ENCODE measurements at regions not wholly inside any gene's neighbourhood (a gene's known extent, or its start where the extent isn't known, plus 50 kb on each side); places are given as distances from the start of the nearest gene placed in this dataset.

DNA sequence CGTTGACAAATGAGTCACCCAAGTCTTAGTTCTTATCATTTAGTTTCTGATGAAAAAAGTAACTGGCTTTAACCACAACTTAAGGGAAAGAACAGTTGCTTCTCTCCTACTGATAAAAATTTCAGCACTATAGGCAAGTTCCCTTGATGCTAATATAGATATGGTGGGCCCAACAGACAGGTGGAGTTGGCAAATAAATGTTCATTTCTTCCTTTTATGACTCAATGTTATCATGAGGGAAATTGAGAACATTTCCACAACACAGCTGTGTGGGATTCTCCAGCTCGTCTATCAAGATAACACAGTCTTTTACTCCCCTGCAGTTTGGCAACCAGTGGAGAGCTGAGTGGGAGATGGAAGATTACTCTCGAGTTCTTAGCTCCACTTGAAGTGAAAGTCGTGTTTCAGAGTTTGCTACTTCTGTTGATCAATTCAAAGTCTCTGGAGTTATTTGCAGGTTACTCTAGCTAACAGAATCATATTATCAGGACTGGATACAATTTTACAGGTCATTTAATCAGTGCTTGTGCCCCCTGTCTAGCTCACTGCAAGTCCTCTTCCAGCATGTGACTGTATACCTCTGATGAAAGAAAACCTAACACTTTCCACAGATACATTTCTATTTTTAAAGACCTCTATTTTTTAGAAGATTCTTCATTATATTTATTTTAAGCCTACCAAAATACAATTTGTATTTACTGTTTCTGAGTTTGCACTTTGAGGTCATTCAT, 270.6 kb upstream of the GK2 start:
- TF ChIP-seq, protein P1, sequence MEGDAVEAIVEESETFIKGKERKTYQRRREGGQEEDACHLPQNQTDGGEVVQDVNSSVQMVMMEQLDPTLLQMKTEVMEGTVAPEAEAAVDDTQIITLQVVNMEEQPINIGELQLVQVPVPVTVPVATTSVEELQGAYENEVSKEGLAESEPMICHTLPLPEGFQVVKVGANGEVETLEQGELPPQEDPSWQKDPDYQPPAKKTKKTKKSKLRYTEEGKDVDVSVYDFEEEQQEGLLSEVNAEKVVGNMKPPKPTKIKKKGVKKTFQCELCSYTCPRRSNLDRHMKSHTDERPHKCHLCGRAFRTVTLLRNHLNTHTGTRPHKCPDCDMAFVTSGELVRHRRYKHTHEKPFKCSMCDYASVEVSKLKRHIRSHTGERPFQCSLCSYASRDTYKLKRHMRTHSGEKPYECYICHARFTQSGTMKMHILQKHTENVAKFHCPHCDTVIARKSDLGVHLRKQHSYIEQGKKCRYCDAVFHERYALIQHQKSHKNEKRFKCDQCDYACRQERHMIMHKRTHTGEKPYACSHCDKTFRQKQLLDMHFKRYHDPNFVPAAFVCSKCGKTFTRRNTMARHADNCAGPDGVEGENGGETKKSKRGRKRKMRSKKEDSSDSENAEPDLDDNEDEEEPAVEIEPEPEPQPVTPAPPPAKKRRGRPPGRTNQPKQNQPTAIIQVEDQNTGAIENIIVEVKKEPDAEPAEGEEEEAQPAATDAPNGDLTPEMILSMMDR (conservative IDR thresholded peaks at IDR 0.05; ENCODE audit: low read depth, low read length): no peak
- TF ChIP-seq BHLHE40 (IDR thresholded peaks at IDR 0.05; ENCODE audit: low read depth, low read length) (no peak), POLR2A (IDR thresholded peaks at IDR 0.05; ENCODE audit: low read depth, low read length) (no peak), RAD21 (IDR thresholded peaks at IDR 0.05; ENCODE audit: low read length) (no peak), MXI1 (IDR thresholded peaks at IDR 0.05; ENCODE audit: borderline replicate concordance, low read depth, low read length) (no peak)

Data from IMR-90 (cell line).